ENCODE measurements at regions not wholly inside any gene's neighbourhood (a gene's known extent, or its start where the extent isn't known, plus 50 kb on each side); places are given as distances from the start of the nearest gene placed in this dataset.

GRCh38 chr14:51446771-51447170 lies 204.9 kb upstream of the FRMD6 start:
- TF ChIP-seq CTCF (conservative IDR thresholded peaks at IDR 0.05; ENCODE audit: control insufficient read depth, insufficient read depth, low read depth, low read length): no peak
- no peak overlapping the region for H3K4me3 ChIP-seq (ENCODE audit: control insufficient read depth, low read depth, low read length)

GRCh38 chr14:51447411-51447810 lies 204.3 kb upstream of the FRMD6 start:
- no peak overlapping the region for H3K4me3 ChIP-seq (ENCODE audit: control insufficient read depth, low read depth, low read length)
- no peak for DNase-seq (ENCODE audit: low read depth)
- no peak for TF ChIP-seq CTCF (conservative IDR thresholded peaks at IDR 0.05; ENCODE audit: control insufficient read depth, insufficient read depth, low read depth, low read length)

More at GRCh38 chr14:51446771-51447170, 204.9 kb upstream of the FRMD6 start:
- no peak for DNase-seq (ENCODE audit: low read depth)

GRCh38 chr14:51448831-51449670 lies 202.7 kb upstream of the FRMD6 start:
- TF ChIP-seq CTCF (conservative IDR thresholded peaks at IDR 0.05; ENCODE audit: control insufficient read depth, insufficient read depth, low read depth, low read length): no peak
- DNase-seq (ENCODE audit: low read depth): peak; percentile 87
- H3K4me3 ChIP-seq (ENCODE audit: control insufficient read depth, low read depth, low read length): no peak overlapping the region

- TF ChIP-seq CTCF (conservative IDR thresholded peaks at IDR 0.05; ENCODE audit: control insufficient read depth, insufficient read depth, low read depth, low read length): no peak
- H3K4me3 ChIP-seq (ENCODE audit: control insufficient read depth, low read depth, low read length): no peak overlapping the region
- DNase-seq (ENCODE audit: low read depth): no peak
Observed at GRCh38 chr14:51449681-51450080, 202.0 kb upstream of the FRMD6 start.

- TF ChIP-seq CTCF (conservative IDR thresholded peaks at IDR 0.05; ENCODE audit: control insufficient read depth, insufficient read depth, low read depth, low read length): no peak
- H3K4me3 ChIP-seq (ENCODE audit: control insufficient read depth, low read depth, low read length): no peak overlapping the region
- DNase-seq (ENCODE audit: low read depth): no peak
Observed at GRCh38 chr14:51451561-51451960, 200.1 kb upstream of the FRMD6 start.

GRCh38 chr14:51453869-51454268 lies 197.8 kb upstream of the FRMD6 start:
- TF ChIP-seq CTCF (conservative IDR thresholded peaks at IDR 0.05; ENCODE audit: control insufficient read depth, insufficient read depth, low read depth, low read length): no peak
- no peak overlapping the region for H3K4me3 ChIP-seq (ENCODE audit: control insufficient read depth, low read depth, low read length)
- no peak for DNase-seq (ENCODE audit: low read depth)
